HuH-7.5 (cell line): ENCODE measurements at regions not wholly inside any gene's neighbourhood (a gene's known extent, or its start where the extent isn't known, plus 50 kb on each side); places are given as distances from the start of the nearest gene placed in this dataset.

Experiments
- DNase-seq: peaks from one replicate; pipeline ENCODE4 v3.0.0; 2011; ENCODE audit warnings: low spot score

GRCh38 chr18:67589325-67589724, 72.8 kb upstream of the DSEL start:
- DNase-seq, result no peak

- no peak for DNase-seq
Observed at GRCh38 chr18:67586101-67586500, 69.6 kb upstream of the DSEL start.

- DNase-seq, result no peak
Observed at GRCh38 chr18:67583621-67584020, 67.1 kb upstream of the DSEL start.

- no peak for DNase-seq
Observed at GRCh38 chr18:67582488-67582887, 66.0 kb upstream of the DSEL start.

GRCh38 chr18:67581178-67581577, 64.7 kb upstream of the DSEL start:
- DNase-seq, result no peak

GRCh38 chr18:67577386-67577785, 60.9 kb upstream of the DSEL start:
- no peak for DNase-seq

GRCh38 chr18:67574749-67575148, 58.2 kb upstream of the DSEL start:
- no peak for DNase-seq

GRCh38 chr18:67568166-67568565, 51.6 kb upstream of the DSEL start:
- DNase-seq, result no peak
